ENCODE measurements at regions not wholly inside any gene's neighbourhood (a gene's known extent, or its start where the extent isn't known, plus 50 kb on each side); places are given as distances from the start of the nearest gene placed in this dataset.

GRCh38 chr3:104785947-104786346 is 580.8 kb upstream of the ALCAM start:
- no peak overlapping the region for H3K4me3 ChIP-seq (ENCODE audit: low read depth, low read length)
- H3K27me3 ChIP-seq (ENCODE audit: control insufficient read depth, insufficient read depth, low read length) = no peaks in the 10 kb centered on the region
- no peak for TF ChIP-seq CTCF (IDR thresholded peaks at IDR 0.05; ENCODE audit: insufficient read depth, low read depth, low read length)
- ChIA-PET CTCF (no interaction called here), POLR2A (no interaction called here)
- DNase-seq (ENCODE audit: low read depth) = no peak
- H3K36me3 ChIP-seq (ENCODE audit: control insufficient read depth, insufficient read depth, low read length) = no peaks in the 10 kb centered on the region

- CTCF ChIA-PET = no interaction called here
- H3K4me3 ChIP-seq (ENCODE audit: low read depth, low read length) = no peak overlapping the region
- POLR2A ChIA-PET = no interaction called here
- no peaks in the 10 kb centered on the region for H3K36me3 ChIP-seq (ENCODE audit: control insufficient read depth, insufficient read depth, low read length)
- TF ChIP-seq CTCF (IDR thresholded peaks at IDR 0.05; ENCODE audit: insufficient read depth, low read depth, low read length) = no peak
- H3K27me3 ChIP-seq (ENCODE audit: control insufficient read depth, insufficient read depth, low read length) = no peaks in the 10 kb centered on the region
- no peak for DNase-seq (ENCODE audit: low read depth)
Observed at GRCh38 chr3:104787306-104787705, 579.4 kb upstream of the ALCAM start.

GRCh38 chr3:104788807-104789206 is 577.9 kb upstream of the ALCAM start:
- ChIA-PET CTCF (no interaction called here), POLR2A (no interaction called here)
- DNase-seq (ENCODE audit: low read depth) = no peak
- Histone ChIP-seq H3K27me3 (ENCODE audit: control insufficient read depth, insufficient read depth, low read length) (no peaks in the 10 kb centered on the region), H3K4me3 (ENCODE audit: low read depth, low read length) (no peak overlapping the region), H3K36me3 (ENCODE audit: control insufficient read depth, insufficient read depth, low read length) (no peaks in the 10 kb centered on the region)
- no peak for TF ChIP-seq CTCF (IDR thresholded peaks at IDR 0.05; ENCODE audit: insufficient read depth, low read depth, low read length)

- ChIA-PET CTCF (no interaction called here), POLR2A (no interaction called here)
- DNase-seq (ENCODE audit: low read depth) = no peak
- no peak for TF ChIP-seq CTCF (IDR thresholded peaks at IDR 0.05; ENCODE audit: insufficient read depth, low read depth, low read length)
- H3K27me3 ChIP-seq (ENCODE audit: control insufficient read depth, insufficient read depth, low read length) = no peaks in the 10 kb centered on the region
- H3K4me3 ChIP-seq (ENCODE audit: low read depth, low read length) = no peak overlapping the region
- no peaks in the 10 kb centered on the region for H3K36me3 ChIP-seq (ENCODE audit: control insufficient read depth, insufficient read depth, low read length)
Observed at GRCh38 chr3:104791331-104791730, 575.4 kb upstream of the ALCAM start.

- no peaks in the 10 kb centered on the region for H3K36me3 ChIP-seq (ENCODE audit: control insufficient read depth, insufficient read depth, low read length)
- CTCF ChIA-PET = no interaction called here
- no peak for DNase-seq (ENCODE audit: low read depth)
- H3K4me3 ChIP-seq (ENCODE audit: low read depth, low read length) = no peak overlapping the region
- POLR2A ChIA-PET = no interaction called here
- TF ChIP-seq CTCF (IDR thresholded peaks at IDR 0.05; ENCODE audit: insufficient read depth, low read depth, low read length) = no peak
- H3K27me3 ChIP-seq (ENCODE audit: control insufficient read depth, insufficient read depth, low read length) = no peaks in the 10 kb centered on the region
Observed at GRCh38 chr3:104796556-104796955, 570.2 kb upstream of the ALCAM start.

Measured in BJ (cell line).